GM18508 (cell line): ENCODE measurements at regions not wholly inside any gene's neighbourhood (a gene's known extent, or its start where the extent isn't known, plus 50 kb on each side); places are given as distances from the start of the nearest gene placed in this dataset.
"Not testable (repeated sequence)": the region's sequence is repeated elsewhere in the genome, so short reads cannot be mapped to it uniquely, and the experiment has no call there.

Experiments used
- ATAC-seq: cut with Tn5 transposase; IDR thresholded peaks from one replicate; pipeline ENCODE4 v1.9.1; 2021; ENCODE audit warnings: moderate number of reproducible peaks; ENCODE audit not compliant: insufficient read depth, unreplicated experiment

- ATAC-seq = no peak
These were observed 536.9 kb upstream of the CHAC2 start for GRCh38 chr2:53230691-53231090.

GRCh38 chr2:53227535-53227934 is 540.1 kb upstream of the CHAC2 start:
- no peak for ATAC-seq

GRCh38 chr2:53220969-53221368 is 546.6 kb upstream of the CHAC2 start:
- no peak for ATAC-seq

- no peak for ATAC-seq
These were observed 550.4 kb upstream of the CHAC2 start for GRCh38 chr2:53217250-53217649.

- no peak for ATAC-seq
These were observed 550.8 kb upstream of the CHAC2 start for GRCh38 chr2:53216805-53217204.

GRCh38 chr2:53212576-53212975 is 555.0 kb upstream of the CHAC2 start:
- no peak for ATAC-seq

DNA sequence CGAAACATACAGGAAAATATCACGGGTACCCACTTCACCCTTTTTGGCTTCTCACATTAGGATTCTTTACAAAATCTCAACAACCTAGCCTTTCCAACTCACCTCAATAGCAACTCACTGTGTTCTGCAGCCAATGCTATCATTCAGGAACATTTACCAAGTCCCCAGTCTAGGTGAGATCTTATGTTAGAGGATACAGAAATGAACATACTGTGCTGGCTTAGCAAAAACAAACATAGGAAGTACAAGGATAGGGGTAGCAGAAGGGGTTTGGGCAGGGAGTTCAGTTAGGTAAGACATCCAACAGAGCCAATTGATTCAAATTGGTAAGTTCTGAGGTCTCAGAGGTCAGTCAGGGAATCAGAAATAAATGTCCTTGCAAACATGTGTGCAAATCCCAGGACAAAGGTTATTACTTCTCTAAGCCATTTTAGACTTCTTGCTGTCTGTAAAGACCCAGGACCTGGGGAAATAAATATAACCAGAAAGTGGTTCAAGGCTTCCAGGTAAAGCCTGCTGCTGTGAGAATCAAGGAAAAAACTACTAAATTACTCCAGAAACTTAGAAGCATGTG is 556.3 kb upstream of the CHAC2 start:
- ATAC-seq = no peak

DNA sequence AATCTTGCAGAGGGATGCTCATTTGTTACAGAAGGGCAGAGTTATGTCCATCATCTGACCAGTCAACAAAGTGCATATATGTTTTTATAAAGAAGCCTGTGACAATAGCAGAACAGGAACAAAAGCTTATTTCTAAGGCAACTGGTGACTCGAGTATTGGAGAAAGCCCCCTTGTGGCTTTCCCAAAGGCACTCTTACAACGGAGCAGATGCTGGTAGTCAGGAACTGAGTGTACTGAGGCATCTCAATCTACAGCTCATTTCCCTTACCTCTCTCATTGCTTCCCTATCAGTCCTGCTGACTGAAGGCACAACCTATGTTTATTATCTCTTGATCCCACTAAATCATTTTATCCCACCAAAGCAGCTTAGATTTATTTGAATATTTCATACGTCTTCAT is 557.1 kb upstream of the CHAC2 start:
- no peak for ATAC-seq

DNA sequence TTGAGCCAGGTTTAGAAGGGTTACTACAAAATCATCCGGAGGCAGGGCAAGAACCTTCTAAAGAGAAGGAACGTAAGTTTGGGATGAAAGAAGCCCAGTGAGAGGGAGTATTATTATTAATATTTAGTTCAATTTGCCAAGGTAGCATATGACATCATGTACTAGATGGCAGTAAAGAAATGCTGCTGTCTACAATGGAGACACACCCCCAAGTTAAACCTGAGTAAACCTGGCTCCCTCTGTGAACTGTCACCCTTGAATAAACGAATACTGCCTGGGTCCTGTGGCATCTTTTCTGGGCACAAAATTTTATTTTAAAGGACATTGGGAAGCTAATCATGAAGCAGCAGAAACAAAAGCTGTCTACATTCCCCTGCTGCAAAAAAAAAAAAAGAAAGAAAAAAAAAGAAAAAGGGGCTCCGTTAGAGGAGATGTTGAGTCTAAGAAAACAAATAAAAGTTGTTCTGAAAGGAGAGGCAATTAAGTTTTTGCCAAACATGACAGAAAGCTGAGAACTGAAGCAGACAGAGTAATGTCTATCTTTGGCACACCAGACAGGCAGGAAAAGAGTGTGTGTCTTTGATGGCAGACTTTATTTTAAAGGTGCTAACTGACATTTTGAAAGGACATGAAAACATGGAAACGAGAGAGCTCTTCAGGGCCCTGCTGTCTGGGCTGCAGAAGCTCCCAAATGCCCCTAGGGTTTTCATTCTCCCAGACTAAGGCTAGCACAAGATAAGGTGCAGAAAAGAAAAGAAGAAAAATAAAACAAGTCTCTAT is 557.7 kb upstream of the CHAC2 start:
- ATAC-seq = no peak

GRCh38 chr2:53208815-53209214 is 558.8 kb upstream of the CHAC2 start:
- ATAC-seq = no peak

- not testable (repeated sequence) for ATAC-seq
These were observed 561.4 kb upstream of the CHAC2 start for GRCh38 chr2:53206226-53206625.

GRCh38 chr2:53202063-53202462 is 565.5 kb upstream of the CHAC2 start:
- ATAC-seq = no peak

DNA sequence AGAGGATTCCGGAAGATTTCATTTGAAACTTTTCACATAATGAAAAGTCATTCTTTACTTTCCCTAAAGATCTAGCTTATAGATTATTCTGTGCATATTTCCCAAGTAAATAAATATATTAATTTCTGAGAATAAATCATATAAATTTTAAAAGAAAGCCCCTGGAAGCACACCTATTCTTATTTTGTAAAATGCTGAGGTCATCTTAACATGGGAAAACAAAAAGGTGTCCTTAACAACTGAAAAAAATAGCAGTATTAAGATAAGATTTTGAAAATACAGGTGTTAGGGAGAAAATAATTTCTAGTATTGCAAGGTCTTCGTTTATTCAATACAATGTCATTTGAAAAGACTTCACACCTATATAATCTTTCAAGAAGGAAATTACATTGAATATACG is 567.5 kb upstream of the CHAC2 start:
- ATAC-seq = no peak

DNA sequence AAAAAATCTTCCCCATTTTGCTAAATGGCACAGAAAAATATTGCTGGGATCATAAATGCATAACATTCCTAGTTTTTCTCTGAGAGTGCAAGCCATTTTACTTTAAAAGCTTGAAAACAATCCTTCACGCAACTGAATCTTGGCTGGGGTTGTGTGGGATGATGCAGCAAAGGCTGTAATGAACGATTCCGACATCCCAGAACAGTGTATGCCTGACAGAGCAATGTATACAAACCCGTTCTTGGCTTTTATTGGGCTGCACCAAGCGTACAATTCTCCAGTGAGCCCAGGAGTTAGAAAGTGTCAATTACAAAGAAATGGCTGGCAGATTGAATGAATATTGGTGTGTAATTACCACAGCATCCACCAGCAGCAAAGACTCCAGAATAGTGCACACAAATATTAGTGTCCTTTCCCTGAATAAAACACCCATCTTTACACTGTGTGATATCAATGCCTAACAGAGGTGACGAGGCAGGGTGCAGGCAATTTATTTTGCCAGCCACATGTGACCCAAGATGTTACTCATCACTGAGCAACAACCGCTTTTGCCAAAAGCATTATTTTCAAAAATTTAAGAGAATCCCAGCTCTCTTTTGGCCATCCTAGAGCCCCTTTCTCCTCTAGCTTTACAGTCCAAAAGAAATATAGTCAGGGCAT is 578.6 kb upstream of the CHAC2 start:
- ATAC-seq = no peak

DNA sequence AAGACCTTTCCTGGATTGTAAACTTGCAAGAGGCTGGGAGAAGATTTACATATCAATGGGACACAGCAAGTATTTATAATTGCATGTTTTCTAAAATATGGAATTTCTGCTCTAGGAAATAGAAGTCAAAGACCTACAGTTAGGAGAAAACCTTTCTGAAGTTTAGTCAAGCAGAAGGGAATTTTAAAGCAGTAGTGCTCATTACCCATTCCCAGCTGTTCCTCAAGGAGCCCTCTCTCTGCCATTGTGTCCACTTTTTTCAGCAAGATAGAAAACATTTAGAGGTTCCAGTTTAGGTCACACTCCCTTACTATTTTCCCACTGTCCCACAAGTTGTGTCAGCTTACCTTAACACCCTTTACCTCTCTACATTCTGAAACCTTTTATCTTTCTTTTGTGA is 584.0 kb upstream of the CHAC2 start:
- ATAC-seq = no peak

GRCh38 chr2:53182601-53183000 is 585.0 kb upstream of the CHAC2 start:
- no peak for ATAC-seq

DNA sequence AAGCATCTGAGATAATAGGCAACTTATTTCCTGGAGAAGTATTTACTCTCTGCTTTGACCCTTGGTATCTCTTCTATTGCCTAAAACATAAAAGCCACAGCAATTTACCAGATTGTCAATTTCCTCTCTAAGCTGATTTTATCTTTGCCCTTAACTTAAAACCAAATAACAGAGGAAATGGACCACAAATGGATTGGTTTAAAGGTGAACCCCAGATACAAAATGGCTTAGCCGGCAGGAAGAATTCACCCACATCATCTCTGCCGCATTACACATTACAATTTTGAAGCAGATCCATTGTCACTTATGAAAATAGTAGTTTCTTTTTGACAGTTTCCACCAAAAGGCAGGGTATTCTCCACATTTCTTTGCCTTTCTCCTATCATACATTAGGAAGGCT is 585.8 kb upstream of the CHAC2 start:
- no peak for ATAC-seq

DNA sequence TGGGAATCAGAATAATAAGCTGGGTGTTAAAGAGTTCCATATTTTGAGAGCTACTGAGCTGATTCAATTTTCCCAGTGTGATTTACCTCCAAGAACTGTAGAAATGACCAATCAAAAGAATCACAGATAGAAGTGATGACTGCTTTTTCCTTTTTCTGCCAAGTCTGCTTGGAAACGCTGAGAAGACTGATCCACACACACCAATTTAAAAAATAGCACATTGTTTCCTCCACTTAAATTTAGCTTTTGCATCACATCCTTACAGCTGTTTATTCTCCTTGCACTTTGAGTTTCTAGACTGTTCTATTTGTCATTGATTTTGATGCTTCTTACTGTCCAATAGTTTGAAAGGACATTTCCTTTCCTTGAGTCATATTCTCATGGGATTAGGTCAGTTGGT is 590.3 kb upstream of the CHAC2 start:
- no peak for ATAC-seq

GRCh38 chr2:53174539-53174938 is 593.1 kb upstream of the CHAC2 start:
- ATAC-seq = no peak

DNA sequence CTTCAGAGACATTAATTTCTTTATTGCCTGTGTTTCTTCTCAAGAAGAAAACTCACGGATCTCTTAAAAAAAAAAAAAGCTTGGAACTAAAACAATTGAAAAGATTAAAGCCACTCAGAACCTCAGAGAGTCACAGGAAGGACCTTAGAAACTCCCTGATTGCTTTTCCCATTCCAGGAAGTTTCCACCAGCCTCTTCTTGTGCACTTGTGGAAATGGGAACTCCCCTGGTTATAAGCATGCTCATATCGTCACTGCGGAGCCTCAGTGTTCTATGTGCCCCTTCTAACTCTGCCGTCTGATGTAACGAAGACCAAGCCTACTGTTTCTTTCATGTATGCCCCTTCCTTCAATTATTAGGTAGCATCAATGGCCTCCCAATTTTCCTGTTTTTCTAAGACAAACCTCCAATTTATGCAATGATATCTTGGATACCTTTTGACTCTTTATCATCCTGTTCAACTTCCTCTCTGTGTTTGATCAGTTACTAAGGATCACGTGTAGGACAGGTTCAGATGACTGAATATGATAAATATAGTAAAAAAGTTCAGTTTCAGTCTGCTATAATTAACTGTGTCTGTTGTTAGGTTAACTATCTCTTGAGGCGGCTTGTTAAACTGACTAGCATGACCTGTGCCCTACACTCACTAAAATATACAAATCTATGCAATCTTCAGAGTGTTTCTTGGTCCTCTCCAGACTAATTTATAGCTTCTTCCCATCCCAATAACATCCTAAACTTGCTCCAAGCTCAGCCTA is 593.7 kb upstream of the CHAC2 start:
- ATAC-seq = peak; percentile 55

GRCh38 chr2:53173091-53173490 is 594.5 kb upstream of the CHAC2 start:
- no peak for ATAC-seq
